SK-N-SH (cell line): ENCODE measurements at regions not wholly inside any gene's neighbourhood (a gene's known extent, or its start where the extent isn't known, plus 50 kb on each side); places are given as distances from the start of the nearest gene placed in this dataset.

Experiments
- CTCF ChIA-PET: fragments of 300-600, 350-600 bp; formaldehyde crosslinking; extraction: SDS; loops from one replicate; lab custom pipeline; 2021; lab: Yijun Ruan, JAX
- POLR2A ChIA-PET: fragments of 350-600 bp; sonication (Branson Sonifier 250); formaldehyde crosslinking; extraction: SDS; loops from one replicate; lab custom pipeline; 2020; ENCODE audit warnings: antibody characterized with exemption, inconsistent platforms; lab: Yijun Ruan, JAX
- DNase-seq: peaks from one replicate; pipeline ENCODE4 v3.0.0; 2012
- H2AFZ ChIP-seq: fragments of 200-600 bp; sonication (generic); 2 replicates; pipeline ENCODE4 v1.8.1; 2016; ENCODE audit warnings: antibody characterized with exemption, mild to moderate bottlenecking, low read depth
- H3F3A ChIP-seq: fragments of 200-600 bp; sonication (generic); replicated peaks from 2 replicates; pipeline ENCODE3; 2016; ENCODE audit warnings: antibody characterized with exemption, mild to moderate bottlenecking; ENCODE audit not compliant: insufficient read depth
- H3K27ac ChIP-seq, 2 experiments: fragments of 200-500 bp in 1 of 2; fragments of 200-600 bp in 1 of 2; sonication (Bioruptor generic) in 1 of 2; sonication (generic), shearing (Covaris generic) in 1 of 2; 2 replicates each; pipeline versions ENCODE4 v1.5.1 to v1.6.1; 2014 to 2016; ENCODE audit warnings: low read depth in 2 of 2, inconsistent platforms in 1 of 2, low read length in 1 of 2, mild to moderate bottlenecking in 1 of 2, mixed read lengths in 1 of 2
- H3K27me3 ChIP-seq: fragments of 200-600 bp; sonication (generic), shearing (Covaris generic); 2 replicates; pipeline ENCODE4 v1.6.1; 2016; ENCODE audit warnings: mixed run types; ENCODE audit not compliant: insufficient read depth
- H3K36me3 ChIP-seq, 2 experiments: fragments of 200-500 bp in 1 of 2; fragments of 200-600 bp in 1 of 2; sonication (Bioruptor generic) in 1 of 2; sonication (generic) in 1 of 2; replicated peaks in 1 of 2; 2 replicates each; pipeline versions ENCODE3 to v1.5.1; 2014 to 2016; ENCODE audit warnings: low read length in 1 of 2, mild to moderate bottlenecking in 1 of 2; ENCODE audit not compliant: insufficient read depth in 2 of 2, control insufficient read depth in 1 of 2
- H3K4me1 ChIP-seq, 2 experiments: fragments of 200-500 bp in 1 of 2; fragments of 200-600 bp in 1 of 2; sonication (Bioruptor generic) in 1 of 2; sonication (generic), shearing (Covaris generic) in 1 of 2; 2 replicates each; pipeline versions ENCODE4 v1.5.1 to v1.6.1; 2014 to 2016; ENCODE audit warnings: low read depth in 1 of 2, low read length in 1 of 2, mixed run types in 1 of 2; ENCODE audit not compliant: insufficient read depth in 2 of 2, control insufficient read depth in 1 of 2
- H3K4me2 ChIP-seq: fragments of 200-600 bp; sonication (generic), shearing (Covaris generic); 2 replicates; pipeline ENCODE4 v1.6.1; 2017; ENCODE audit warnings: mixed run types
- H3K4me3 ChIP-seq, 2 experiments: fragments of 200-500 bp in 1 of 2; fragments of 200-600 bp in 1 of 2; sonication (Bioruptor generic) in 1 of 2; sonication (generic), shearing (Covaris generic) in 1 of 2; 2 replicates each; pipeline versions ENCODE4 v1.5.1 to v1.8.1; 2014 to 2016; ENCODE audit warnings: low read depth in 2 of 2, inconsistent platforms in 1 of 2, low read length in 1 of 2, mild to moderate bottlenecking in 1 of 2, mixed read lengths in 1 of 2, moderate library complexity in 1 of 2
- H3K79me2 ChIP-seq: fragments of 200-600 bp; sonication (generic); 2 replicates; pipeline ENCODE4 v1.8.1; 2017; ENCODE audit warnings: mild to moderate bottlenecking; ENCODE audit not compliant: insufficient read depth
- H3K9ac ChIP-seq: fragments of 200-600 bp; sonication (generic); 2 replicates; pipeline ENCODE4 v1.6.1; 2017; ENCODE audit warnings: mixed run types
- H3K9me2 ChIP-seq: fragments of 200-600 bp; sonication (generic); 2 replicates; pipeline ENCODE4 v1.6.1; 2017; ENCODE audit warnings: mixed run types
- H3K9me3 ChIP-seq: fragments of 200-600 bp; sonication (generic); 2 replicates; pipeline ENCODE4 v1.6.1; 2017; ENCODE audit warnings: mixed run types, mild to moderate bottlenecking, moderate library complexity
- H4K20me1 ChIP-seq: fragments of 200-600 bp; sonication (generic); 2 replicates; pipeline ENCODE4 v1.6.1; 2017; ENCODE audit warnings: mild to moderate bottlenecking, mixed run types; ENCODE audit not compliant: insufficient read depth
- CHD2 ChIP-seq: fragments of 150-350 bp; IDR thresholded peaks from 2 replicates; pipeline ENCODE4 v1.6.1; 2018; ENCODE audit warnings: low read length; ENCODE audit not compliant: partially characterized antibody
- ELF1 ChIP-seq: IDR thresholded peaks from 2 replicates; pipeline ENCODE4 v1.4.0; 2012
- EP300 ChIP-seq, 2 experiments: IDR thresholded peaks; 2 replicates each; pipeline versions ENCODE4 v1.4.0 to v1.6.1; 2012; ENCODE audit warnings: borderline replicate concordance in 1 of 2, low read depth in 1 of 2, low read length in 1 of 2
- EZH2phosphoT487 ChIP-seq: fragments of 200-600 bp; sonication (generic); IDR thresholded peaks from 2 replicates; pipeline ENCODE4 v1.6.1; 2017; ENCODE audit warnings: low read depth, mixed run types, mild to moderate bottlenecking, antibody characterized with exemption, moderate library complexity, borderline replicate concordance
- FOXJ3 ChIP-seq: sonication (generic); formaldehyde crosslinking; IDR thresholded peaks from 2 replicates; pipeline ENCODE4 v1.5.1; 2020; ENCODE audit warnings: mild to moderate bottlenecking, missing genetic modification reagents
- FOXM1 ChIP-seq: IDR thresholded peaks from 2 replicates; pipeline ENCODE4 v1.4.0; 2012; ENCODE audit warnings: low read depth, mild to moderate bottlenecking
- GATA2 ChIP-seq: sonication (generic); formaldehyde crosslinking; IDR thresholded peaks from 2 replicates; pipeline ENCODE4 v1.5.0; 2020; ENCODE audit warnings: mild to moderate bottlenecking, missing genetic modification reagents
- JUND ChIP-seq: IDR thresholded peaks from 2 replicates; pipeline ENCODE4 v1.4.0; 2012
- MEF2A ChIP-seq: IDR thresholded peaks from 2 replicates; pipeline ENCODE4 v1.4.0; 2012; ENCODE audit warnings: low read depth, borderline replicate concordance
- NRF1 ChIP-seq: IDR thresholded peaks from 2 replicates; pipeline ENCODE4 v1.6.1; 2012; ENCODE audit warnings: low read depth, mild to moderate bottlenecking, low read length
- POLR2AphosphoS5 ChIP-seq: IDR thresholded peaks from 2 replicates; pipeline ENCODE4 v1.6.1; 2012; ENCODE audit warnings: low read depth, low read length
- RAD21 ChIP-seq: IDR thresholded peaks from 2 replicates; pipeline ENCODE4 v1.6.1; 2012; ENCODE audit warnings: mild to moderate bottlenecking, low read length
- RFX5 ChIP-seq: IDR thresholded peaks from 2 replicates; pipeline ENCODE4 v1.6.1; 2012; ENCODE audit warnings: mild to moderate bottlenecking, improper control_type of control experiment, low read length
- TCF12 ChIP-seq: IDR thresholded peaks from 2 replicates; pipeline ENCODE4 v1.4.0; 2012
- YY1 ChIP-seq: IDR thresholded peaks from 2 replicates; pipeline ENCODE4 v1.4.0; 2012; ENCODE audit warnings: low read depth, mild to moderate bottlenecking
- WGBS: methylation state at CpG from one replicate; pipeline ENCODE4 v1.1.6; 2017; ENCODE audit warnings: low lambda C conversion rate; 5-methylcytosine and 5-hydroxymethylcytosine counted together
- TF ChIP-seq, protein P1 (sequence below): fragments of 150-350 bp; IDR thresholded peaks from 2 replicates; pipeline ENCODE4 v1.6.1; 2017; ENCODE audit warnings: antibody characterized with exemption, low read length, low read depth, borderline replicate concordance
- TF ChIP-seq, protein P2 (sequence below): fragments of 200-600 bp; sonication (generic); IDR thresholded peaks from 2 replicates; pipeline ENCODE4 v1.6.1; 2017; ENCODE audit warnings: antibody characterized with exemption, mild to moderate bottlenecking, moderate library complexity
- TF ChIP-seq, protein P3 (sequence below): IDR thresholded peaks from 2 replicates; pipeline ENCODE4; 2012

DNA sequence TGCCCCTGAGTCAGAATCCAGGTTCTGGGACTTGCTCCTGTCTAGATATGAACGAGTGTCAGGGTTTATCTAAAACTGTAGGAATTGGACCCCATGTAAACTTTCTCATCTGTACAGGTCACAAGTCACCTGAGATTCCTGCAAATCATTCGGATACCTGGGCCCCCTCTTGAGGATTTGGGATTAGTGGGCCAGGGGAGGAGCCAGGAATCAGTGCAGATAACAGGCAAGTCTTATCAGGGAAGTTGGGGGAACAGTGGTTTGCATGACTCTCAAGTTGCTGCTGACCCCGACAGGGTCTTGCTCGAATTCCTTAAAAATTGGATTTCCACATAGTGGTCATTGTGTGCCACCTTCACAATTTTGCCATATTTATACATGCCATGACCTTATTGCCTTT is 188.4 kb upstream of the LYZL1 start:
- Histone ChIP-seq H3K4me3 (no peak overlapping the region), H3K9me2 (no peaks in the 10 kb centered on the region), H4K20me1 (no peaks in the 10 kb centered on the region), H3K9ac (no peak overlapping the region), H2AFZ (no peak overlapping the region), H3K27ac (no peak overlapping the region), H3F3A (no peaks in the 10 kb centered on the region), H3K36me3 (no peaks in the 10 kb centered on the region), H3K79me2 (no peaks in the 10 kb centered on the region), H3K27me3 (no peaks in the 10 kb centered on the region), H3K4me1 (peaks cover 4 to 12% of the 10 kb centered on the region in 2 experiments; a peak in 2 of 4 replicates), H3K9me3 (no peaks in the 10 kb centered on the region), H3K4me2 (no peak overlapping the region)
- POLR2A ChIA-PET: no interaction called here
- TF ChIP-seq RFX5 (no peak), JUND (no peak), FOXM1 (no peak), EP300 (IDR thresholded peaks at IDR 0.05; ENCODE audit: borderline replicate concordance in 1 of 2, low read depth in 1 of 2, low read length in 1 of 2) (no peak), POLR2AphosphoS5 (no peak), YY1 (no peak), RAD21 (no peak), CHD2 (no peak), ELF1 (no peak), NRF1 (no peak), FOXJ3 (CRISPR knock-in tag) (no peak), EZH2phosphoT487 (no peak), MEF2A (no peak)
- TF ChIP-seq, protein P1, sequence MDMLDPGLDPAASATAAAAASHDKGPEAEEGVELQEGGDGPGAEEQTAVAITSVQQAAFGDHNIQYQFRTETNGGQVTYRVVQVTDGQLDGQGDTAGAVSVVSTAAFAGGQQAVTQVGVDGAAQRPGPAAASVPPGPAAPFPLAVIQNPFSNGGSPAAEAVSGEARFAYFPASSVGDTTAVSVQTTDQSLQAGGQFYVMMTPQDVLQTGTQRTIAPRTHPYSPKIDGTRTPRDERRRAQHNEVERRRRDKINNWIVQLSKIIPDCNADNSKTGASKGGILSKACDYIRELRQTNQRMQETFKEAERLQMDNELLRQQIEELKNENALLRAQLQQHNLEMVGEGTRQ: no peak
- TF ChIP-seq, protein P2, sequence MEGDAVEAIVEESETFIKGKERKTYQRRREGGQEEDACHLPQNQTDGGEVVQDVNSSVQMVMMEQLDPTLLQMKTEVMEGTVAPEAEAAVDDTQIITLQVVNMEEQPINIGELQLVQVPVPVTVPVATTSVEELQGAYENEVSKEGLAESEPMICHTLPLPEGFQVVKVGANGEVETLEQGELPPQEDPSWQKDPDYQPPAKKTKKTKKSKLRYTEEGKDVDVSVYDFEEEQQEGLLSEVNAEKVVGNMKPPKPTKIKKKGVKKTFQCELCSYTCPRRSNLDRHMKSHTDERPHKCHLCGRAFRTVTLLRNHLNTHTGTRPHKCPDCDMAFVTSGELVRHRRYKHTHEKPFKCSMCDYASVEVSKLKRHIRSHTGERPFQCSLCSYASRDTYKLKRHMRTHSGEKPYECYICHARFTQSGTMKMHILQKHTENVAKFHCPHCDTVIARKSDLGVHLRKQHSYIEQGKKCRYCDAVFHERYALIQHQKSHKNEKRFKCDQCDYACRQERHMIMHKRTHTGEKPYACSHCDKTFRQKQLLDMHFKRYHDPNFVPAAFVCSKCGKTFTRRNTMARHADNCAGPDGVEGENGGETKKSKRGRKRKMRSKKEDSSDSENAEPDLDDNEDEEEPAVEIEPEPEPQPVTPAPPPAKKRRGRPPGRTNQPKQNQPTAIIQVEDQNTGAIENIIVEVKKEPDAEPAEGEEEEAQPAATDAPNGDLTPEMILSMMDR: no peak
- 64% methylated on average over 4 of the region's 4 CpGs for WGBS
- CTCF ChIA-PET: interaction anchor here (0.9 kb wide), 1 partner anchor 10 kb away, joined by 3 read pairs; no protein-coding TSS in a partner anchor
- DNase-seq: no peak

DNA sequence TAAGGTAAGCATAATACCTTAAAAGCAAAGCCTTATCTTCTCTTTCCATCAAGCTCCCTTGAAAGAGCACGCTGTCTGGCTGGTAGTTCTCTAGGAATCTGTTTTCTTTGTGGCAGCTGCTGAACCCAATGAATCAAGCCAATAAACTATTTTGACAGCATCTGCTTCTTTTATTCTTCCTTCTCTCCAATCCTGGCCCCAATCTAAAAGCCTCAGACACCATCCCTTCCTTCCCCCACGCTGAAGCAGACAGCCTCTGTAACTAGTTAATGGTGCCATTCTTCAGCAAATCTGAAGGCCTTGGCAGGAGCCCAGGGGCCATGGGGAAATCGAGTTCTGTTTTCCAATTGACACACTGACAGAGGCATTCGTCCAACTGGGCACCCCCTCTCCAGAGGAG is 186.6 kb upstream of the LYZL1 start:
- Histone ChIP-seq H3K9me2 (no peaks in the 10 kb centered on the region), H3K36me3 (no peaks in the 10 kb centered on the region), H2AFZ (no peak overlapping the region), H3K79me2 (no peaks in the 10 kb centered on the region), H3K4me2 (no peak overlapping the region), H3K4me1 (peaks cover 8 to 14% of the 10 kb centered on the region in 2 experiments; a peak in 2 of 4 replicates), H3K27me3 (no peaks in the 10 kb centered on the region), H3K27ac (peak overlapping the region in 1 of 2 experiments; percentile 85; a peak in 2 of 4 replicates), H3F3A (no peaks in the 10 kb centered on the region), H3K4me3 (no peak overlapping the region), H3K9me3 (no peaks in the 10 kb centered on the region), H4K20me1 (no peaks in the 10 kb centered on the region), H3K9ac (no peak overlapping the region)
- ChIA-PET CTCF (interaction anchor here (0.6 to 1.4 kb wide), 3 partner anchors 11 to 438 kb away, joined by 3 to 6 read pairs (median 3); no protein-coding TSS in a partner anchor), POLR2A (no interaction called here)
- DNase-seq: peak; percentile 26
- TF ChIP-seq, protein P3, sequence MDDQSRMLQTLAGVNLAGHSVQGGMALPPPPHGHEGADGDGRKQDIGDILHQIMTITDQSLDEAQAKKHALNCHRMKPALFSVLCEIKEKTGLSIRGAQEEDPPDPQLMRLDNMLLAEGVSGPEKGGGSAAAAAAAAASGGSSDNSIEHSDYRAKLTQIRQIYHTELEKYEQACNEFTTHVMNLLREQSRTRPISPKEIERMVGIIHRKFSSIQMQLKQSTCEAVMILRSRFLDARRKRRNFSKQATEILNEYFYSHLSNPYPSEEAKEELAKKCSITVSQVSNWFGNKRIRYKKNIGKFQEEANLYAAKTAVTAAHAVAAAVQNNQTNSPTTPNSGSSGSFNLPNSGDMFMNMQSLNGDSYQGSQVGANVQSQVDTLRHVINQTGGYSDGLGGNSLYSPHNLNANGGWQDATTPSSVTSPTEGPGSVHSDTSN: 0 out of 2 replicates have a peak, but pooled peaks have one; percentile 29
- TF ChIP-seq GATA2 (CRISPR knock-in tag) (peak; percentile 57), MEF2A (no peak), TCF12 (0 out of 2 replicates have a peak, but pooled peaks have one; percentile 19)
- WGBS: 5% methylated on average over 4 of the region's 4 CpGs
